ENCODE measurements at regions not wholly inside any gene's neighbourhood (a gene's known extent, or its start where the extent isn't known, plus 50 kb on each side); places are given as distances from the start of the nearest gene placed in this dataset.
"Not testable (repeated sequence)": the region's sequence is repeated elsewhere in the genome, so short reads cannot be mapped to it uniquely, and the experiment has no call there.

DNA sequence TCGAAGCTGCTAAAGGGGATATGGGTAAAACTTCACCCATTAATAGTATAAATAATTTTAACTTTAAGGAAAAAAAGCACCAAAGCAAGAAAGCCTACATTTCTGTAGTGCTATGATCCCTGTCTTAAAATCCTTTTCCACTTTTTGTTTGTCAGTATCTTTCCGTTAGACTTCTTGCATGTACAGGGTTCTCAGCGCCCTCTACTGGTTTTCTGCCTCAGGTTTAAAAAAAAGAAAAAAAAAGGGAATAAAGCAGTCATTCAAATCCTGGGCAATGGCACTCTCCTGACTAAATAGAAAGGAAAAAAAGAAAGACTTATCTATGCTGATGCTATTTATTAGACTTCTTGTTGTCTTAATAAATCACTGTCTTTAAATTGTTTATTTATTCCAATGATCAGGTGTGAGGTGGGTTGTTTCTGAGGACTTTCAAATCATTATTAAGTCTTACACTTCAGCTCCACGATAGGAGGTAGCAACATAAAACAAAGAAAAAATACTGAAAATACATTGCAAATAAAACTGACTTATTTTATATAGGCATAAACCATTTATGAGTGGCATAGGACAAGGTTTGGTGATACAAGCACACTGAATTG, 475.4 kb upstream of the NR5A2 start:
- in situ Hi-C loops (cut with HindIII; ENCODE audit: low sequenced_read_pairs), result no loop called here

DNA sequence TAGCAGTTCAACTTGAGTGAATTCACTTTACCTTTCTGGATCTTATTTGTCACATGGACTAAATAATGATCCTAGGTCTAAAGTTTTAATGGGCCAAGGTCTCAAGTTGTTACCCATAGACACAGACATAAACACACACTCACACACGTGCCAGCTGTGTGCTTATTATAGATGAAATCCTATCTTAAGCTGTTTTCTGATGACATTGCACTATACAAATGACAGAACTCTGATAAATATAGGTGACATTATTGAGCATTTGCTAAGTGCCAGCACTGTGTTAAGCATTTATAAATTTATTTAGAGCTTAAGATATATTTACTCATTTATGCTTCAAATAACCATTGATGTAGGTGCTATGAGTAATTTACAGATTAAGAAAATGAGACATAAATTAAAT, 474.4 kb upstream of the NR5A2 start:
- in situ Hi-C loops (cut with HindIII; ENCODE audit: low sequenced_read_pairs), result no loop called here

DNA sequence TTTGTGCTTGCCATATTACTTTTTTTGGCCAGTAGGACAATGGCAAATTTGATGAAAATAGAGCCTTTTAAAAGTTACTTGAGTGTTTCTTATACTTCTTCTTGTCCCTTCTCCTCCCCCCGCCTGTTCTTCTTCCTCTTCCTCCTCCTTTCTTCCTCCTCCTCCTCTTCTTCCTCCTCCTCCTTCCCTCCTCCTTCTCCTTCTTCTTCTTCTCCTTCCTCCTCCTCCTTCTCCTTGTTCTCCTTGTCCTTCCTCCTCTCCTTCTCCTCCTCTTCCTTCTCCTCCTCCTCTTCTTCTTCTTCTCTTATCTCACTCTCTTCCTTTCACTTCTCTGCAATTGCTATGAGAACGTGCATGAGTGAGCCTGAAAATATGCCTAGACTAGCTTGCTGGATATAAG, 466.2 kb upstream of the NR5A2 start:
- in situ Hi-C loops (cut with HindIII; ENCODE audit: low sequenced_read_pairs), result no loop called here

DNA sequence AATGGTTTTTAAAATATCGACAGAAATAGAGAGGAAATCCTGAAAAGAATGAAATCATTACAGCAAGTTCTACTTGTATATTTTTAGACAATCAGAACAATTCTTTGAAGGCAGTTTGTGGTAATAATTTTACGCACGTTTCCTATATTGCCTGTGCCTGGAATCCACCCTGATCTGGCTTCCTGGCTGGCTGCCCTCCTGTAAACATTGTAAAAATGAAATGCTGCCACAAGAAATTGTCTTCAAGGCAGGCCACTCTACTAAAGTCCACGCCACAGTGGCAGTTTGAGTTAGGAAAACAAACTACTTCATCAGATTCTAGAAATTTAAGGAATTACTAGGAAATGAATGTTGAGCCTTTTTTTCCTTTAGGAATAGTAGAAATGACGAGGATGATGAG, 454.5 kb upstream of the NR5A2 start:
- in situ Hi-C loops (cut with HindIII; ENCODE audit: low sequenced_read_pairs), result no loop called here

DNA sequence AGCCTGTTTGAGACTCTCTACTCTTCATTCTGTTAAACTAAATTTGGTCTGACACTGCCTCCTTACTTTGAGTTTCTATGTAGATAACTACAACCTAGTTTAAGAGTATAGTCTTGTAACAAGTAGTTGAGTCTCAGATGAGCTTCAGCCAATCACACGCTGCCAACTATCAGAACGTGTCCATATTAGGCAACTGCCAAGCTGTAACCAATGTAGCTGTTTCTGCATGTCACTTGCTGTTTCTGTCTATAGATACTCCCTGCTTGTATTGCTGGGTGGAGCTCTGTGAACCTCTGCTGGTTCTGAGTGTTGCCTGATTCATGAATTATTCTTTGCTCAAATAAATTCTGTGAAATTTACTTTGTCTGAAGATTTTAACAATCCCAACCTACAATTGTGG, 452.6 kb upstream of the NR5A2 start:
- in situ Hi-C loops (cut with HindIII; ENCODE audit: low sequenced_read_pairs), result no loop called here

DNA sequence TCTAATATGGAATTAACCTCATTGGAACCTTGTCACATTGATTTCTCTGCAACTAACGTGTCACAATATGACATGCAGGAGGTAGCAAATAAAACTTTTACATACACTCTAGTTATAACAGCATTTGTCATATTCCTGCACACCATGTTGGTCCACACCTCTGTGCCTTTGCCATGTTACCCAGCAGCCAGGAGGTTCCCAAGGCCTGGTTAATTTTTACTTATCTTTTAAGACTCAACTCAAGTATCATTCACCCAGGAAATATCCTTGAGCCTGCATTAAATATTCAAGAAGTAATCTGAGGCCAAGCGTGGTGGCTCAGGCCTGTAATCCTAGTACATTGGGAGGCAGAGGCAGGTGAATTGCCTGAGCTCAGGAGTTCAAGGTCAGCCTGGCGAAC, 447.2 kb upstream of the NR5A2 start:
- in situ Hi-C loops (cut with HindIII; ENCODE audit: low sequenced_read_pairs), result no loop called here

DNA sequence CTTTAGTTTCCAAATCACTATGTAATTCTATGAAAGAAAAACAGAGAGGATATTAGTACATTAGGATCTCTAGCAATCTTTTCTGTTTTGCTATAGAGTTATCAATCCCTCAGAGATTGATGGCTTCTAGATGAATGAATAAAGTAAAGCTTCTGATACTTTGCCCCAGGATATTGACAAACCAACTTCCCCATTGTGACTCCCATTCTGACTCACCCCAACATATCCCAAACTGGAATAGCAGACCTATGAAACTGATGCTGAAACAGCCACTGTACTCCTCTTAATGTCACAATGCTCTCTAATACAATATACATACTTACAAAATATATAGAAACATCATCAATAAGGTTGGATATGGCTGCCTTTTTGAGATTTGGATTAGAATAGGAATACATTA, 442.1 kb upstream of the NR5A2 start:
- in situ Hi-C loops (cut with HindIII; ENCODE audit: low sequenced_read_pairs), result no loop called here

DNA sequence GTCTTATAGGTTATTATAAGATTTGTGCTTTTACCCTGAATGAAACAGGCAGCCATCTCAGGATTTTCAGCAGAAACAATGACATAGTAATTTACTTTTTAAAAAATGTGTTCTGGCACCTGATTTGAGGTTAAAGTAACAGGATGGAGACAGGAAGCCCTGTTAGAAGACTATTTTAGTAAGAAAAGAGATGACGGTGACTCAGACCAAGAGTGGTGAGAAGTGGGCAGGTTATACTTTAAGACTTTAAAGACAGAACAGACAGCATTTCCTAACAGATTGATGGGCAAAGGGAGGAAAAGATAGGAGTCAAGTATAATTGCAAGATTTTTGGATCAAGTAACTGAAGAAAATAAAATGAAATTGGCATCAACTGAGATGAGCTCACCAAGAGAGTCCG, 436.8 kb upstream of the NR5A2 start:
- in situ Hi-C loops (cut with HindIII; ENCODE audit: low sequenced_read_pairs), result no loop called here

DNA sequence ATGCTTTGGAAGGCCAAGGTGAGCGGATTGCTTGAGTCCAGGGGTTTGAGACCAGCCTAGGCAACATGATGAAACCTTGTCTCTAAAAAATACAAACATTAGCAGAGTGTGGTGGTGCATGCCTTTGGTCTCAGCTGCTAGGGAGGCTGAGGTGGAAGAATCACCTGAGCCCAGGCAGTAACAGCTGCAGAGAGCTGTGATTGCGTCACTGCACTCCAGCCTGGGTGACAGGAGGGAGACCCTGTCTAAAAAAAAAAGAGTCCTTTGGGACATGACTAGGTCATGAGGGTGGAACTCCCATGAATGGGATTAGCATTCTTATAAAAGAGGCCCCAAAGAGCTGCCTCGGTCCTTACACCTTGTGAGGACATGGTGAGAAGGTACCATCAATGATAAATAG, 436.0 kb upstream of the NR5A2 start:
- in situ Hi-C loops (cut with HindIII; ENCODE audit: low sequenced_read_pairs), result no loop called here

DNA sequence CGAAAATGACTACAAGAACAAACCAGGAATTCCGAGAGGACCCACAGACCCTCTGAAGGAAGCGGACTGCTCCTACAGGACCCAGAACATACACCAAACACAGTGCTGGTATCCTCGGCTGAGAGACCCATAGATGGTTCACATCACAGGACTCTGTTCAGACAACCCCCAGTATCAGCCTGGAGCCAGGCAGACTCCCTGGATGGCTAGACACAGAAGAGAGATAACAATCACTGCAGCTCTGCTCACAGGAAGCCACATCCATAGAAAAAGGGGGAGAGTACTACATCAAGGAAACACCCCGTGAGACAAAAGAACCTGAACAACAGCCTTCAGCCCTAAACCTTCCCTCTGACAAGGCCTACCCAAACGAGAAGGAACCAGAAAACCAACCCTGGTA, 434.0 kb upstream of the NR5A2 start:
- in situ Hi-C loops (cut with HindIII; ENCODE audit: low sequenced_read_pairs), result no loop called here

DNA sequence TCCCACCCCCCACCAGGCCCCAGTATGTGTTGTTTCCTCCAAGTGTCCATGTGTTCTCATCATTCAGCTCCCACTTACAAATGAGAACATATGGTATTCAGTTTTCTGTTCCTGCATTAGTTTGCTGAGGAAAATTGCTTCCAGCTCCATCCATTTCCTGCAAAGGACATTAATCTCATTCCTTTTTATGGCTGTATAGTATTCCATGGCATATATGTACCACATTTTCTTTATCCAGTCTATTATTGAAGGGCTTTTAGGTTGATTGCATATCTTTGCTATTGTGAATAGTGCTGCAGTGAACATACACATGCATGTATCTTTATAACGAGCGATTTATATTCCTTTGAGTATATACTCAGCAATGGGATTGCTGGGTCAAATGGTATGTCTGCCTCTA, 431.1 kb upstream of the NR5A2 start:
- in situ Hi-C loops (cut with HindIII; ENCODE audit: low sequenced_read_pairs), result not testable (repeated sequence)

DNA sequence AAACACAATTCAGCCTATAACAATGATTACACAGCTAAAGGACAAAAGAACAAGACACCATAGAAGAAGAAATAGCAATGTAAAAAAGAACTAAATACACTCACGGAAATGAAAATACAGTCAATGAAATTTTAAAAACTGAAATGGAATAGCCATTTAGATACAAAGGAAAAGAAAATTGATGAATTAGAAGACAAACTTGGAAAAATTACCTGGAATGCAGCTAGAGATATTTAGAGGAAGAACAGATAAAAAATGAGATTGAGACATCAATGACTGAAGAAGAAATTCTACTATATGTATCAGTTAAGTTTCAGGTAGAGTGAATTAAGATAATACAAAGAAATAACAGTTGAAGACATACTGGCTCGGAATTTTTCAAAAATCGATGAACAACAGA, 430.4 kb upstream of the NR5A2 start:
- in situ Hi-C loops (cut with HindIII; ENCODE audit: low sequenced_read_pairs), result no loop called here

DNA sequence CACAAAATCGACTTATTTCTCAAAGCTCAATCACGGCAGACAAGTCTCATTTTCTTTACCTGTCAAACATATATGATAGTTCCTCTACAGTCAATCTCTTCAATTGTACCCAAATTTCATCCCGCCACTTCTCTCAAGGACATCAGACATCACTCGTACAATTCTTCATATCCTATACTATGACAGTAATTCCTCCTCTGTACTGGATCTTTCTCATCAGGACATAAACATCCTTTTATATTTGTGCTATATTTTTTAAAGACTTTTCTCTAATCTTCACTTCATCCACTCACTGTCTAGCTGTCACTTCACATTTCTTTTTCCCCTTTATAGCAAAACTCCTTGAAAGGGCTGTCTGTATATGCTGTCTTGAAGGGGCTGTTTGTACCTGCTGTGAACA, 419.1 kb upstream of the NR5A2 start:
- in situ Hi-C loops (cut with HindIII; ENCODE audit: low sequenced_read_pairs), result no loop called here

DNA sequence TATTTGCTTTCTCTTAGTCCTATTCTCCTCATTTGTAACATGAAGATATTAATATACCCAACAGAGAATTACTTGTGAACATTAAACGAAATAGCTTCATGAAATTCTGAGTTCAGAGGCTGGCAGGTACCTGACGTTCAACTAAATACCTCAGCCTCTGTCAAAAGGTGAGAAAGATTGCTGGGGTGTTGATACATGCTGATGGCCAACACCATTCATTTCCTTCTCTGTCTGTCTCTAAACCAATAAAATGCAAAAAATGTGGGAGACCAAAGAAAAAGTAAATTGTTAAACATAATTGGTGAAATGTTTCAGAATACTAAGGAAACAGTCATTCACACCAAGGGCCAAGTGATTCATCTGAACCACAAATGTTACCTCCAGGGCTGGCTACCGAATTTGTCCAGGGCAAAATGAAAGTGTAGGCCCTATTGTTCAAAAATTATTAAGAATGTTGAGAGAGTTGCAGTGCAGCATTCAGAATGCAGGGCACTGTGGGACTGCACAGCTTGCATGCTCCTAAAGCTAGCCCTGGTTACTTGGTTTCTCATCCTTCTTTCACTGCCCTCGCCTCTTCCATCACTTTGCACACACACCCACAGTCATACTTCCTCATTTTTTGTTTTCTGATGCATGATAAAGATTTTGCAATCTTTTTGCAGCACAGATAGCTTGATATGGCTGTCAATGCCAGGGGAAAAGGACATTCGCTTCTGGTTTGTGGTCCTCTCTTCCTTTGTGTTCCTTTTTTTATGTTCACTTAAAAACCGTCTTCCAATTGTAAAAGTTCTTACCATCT, 414.3 kb upstream of the NR5A2 start:
- in situ Hi-C loops (cut with HindIII; ENCODE audit: low sequenced_read_pairs), result no loop called here

DNA sequence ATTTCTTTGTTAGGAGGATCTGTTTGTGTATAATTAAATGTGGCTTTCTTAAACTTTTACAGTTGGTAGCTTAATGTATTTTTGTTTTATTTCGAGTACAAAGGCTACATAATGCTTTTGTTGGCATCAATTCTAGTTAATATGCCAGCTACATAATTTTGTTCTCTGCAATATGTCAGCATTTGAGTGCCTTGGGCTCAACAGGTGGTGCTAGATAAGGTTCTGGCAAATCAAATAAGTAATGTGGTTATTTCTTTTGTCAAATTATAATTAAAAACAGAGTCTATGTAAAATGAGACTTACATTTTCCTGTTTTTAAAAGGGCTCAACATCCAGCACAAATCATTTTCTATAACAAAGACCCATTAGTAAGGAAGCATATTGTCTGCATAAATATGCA, 410.6 kb upstream of the NR5A2 start:
- in situ Hi-C loops (cut with HindIII; ENCODE audit: low sequenced_read_pairs), result no loop called here

DNA sequence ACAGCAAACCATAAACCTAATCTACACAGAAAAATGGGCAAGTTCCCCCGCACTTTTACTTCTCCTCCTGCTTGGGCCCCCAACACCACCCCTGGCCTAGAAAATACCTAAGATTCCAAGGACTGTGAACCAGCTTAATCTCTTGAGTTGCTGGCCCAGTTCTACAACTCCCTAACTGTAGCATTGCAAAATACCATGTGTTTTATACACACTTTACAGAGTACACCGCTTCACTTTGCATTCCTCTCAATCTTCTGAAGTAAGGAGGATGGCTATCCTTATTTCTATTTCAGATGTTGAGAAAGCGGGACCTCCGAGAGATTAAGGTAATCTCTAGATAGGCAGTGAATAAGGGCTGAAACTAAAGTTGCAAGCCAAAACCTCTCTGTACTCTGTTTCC, 408.3 kb upstream of the NR5A2 start:
- in situ Hi-C loops (cut with HindIII; ENCODE audit: low sequenced_read_pairs), result no loop called here

DNA sequence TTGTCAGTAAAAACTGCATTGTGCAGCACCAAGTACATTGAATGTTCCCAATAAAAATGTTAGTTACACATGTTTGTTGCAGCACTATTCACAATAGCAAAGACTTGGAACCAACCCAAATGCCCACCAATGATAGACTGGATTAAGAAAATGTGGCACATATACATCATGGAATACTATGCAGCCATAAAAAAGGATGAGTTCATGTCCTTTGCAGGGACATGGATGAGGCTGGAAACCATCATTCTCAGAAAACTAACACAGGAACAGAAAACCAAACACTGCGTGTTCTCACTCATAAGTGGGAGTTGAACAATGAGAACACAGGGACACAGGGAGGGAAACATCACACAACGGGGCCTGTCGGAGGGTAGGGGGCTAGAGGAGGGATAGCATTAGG, 401.3 kb upstream of the NR5A2 start:
- in situ Hi-C loops (cut with HindIII; ENCODE audit: low sequenced_read_pairs), result not testable (repeated sequence)

DNA sequence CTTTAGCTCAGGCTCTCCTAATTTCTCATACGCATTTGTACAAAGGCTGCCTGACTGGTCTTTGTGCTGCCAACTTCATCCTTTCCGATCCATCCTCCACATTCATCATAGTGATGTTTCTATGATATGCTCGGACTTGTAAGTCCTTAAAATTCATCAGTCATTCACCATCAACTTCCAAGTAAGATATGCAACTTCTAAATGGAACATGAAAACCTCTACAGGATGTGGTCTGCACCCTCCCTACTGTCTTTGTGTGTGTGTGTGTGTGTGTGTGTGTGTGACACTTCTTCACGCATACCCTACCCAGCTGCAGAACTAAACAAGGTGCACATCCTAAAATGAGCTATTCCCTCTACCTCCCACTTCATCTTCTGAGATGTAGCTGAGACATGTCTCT, 397.9 kb upstream of the NR5A2 start:
- in situ Hi-C loops (cut with HindIII; ENCODE audit: low sequenced_read_pairs), result no loop called here

DNA sequence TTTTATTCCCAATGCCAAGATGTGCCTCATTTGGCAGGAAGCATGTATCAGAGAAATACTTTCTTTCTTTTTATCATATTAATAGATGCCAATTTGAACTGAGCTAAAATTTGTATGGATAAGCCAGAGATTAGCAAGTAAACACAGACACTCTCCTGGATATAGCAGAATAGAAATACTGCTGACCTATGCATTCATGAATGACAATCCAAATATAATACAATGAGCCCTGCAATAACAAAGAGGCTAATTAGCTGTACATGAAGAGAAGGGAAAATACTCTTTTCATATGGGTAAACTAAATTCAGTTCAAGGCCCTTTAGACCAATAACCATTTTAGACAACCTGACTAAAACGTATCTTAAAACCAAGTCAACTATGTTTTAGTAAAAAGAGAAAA, 388.1 kb upstream of the NR5A2 start:
- in situ Hi-C loops (cut with HindIII; ENCODE audit: low sequenced_read_pairs), result no loop called here

DNA sequence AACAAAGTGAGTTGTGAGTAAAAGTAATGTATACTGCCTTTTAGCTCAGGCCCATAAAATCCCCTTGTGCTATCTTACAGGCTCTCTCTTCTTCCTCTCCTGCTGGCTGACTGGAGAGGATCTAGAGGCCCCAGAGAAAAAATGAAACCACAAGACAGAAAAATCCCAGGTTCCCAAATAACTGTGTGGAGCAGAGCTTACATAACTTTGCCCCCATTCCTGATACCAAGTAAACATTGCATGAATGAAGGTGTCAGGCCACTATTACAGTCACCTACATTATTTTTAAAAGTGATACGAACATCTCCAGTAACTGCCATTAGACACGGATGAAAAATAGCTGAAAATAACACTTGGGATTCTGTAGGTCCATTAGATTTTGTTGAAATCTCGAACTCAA, 386.0 kb upstream of the NR5A2 start:
- in situ Hi-C loops (cut with HindIII; ENCODE audit: low sequenced_read_pairs), result no loop called here

DNA sequence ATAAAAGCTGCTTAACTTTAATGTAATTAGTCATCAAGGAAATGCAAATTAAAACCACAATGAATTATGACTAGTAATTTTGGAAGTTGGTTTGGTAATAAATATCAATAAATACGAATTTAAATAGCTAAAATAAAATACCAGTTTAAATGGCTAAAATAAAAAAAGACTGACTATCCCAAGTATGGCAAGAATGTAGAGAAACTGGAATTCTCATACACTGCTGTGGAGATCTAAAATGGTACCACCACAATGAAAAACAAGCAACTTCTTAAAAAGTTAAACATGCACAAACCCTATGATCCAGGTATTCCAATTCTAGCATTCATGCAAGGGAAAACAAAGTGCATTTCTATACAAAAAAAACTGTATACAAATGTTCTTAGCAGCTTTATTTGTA, 382.6 kb upstream of the NR5A2 start:
- in situ Hi-C loops (cut with HindIII; ENCODE audit: low sequenced_read_pairs), result no loop called here

DNA sequence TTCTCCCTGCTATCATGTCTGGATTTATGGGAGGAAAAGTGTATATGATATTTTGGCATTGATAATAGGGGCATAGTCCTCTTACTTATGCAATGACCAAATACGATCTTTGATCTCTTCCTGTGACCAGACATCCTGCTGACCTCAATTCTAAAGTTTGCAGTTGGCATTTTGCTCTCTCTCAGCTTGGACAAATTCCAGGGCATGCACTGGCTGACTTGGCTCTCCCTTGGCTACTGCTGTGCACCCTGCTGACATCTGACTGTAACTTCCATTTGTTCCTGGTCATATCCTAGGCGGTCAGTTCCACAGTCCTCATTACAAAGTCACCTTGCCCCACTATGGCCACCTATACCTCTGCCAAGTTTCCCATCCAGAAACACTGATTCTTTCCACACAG, 380.7 kb upstream of the NR5A2 start:
- in situ Hi-C loops (cut with HindIII; ENCODE audit: low sequenced_read_pairs), result no loop called here

DNA sequence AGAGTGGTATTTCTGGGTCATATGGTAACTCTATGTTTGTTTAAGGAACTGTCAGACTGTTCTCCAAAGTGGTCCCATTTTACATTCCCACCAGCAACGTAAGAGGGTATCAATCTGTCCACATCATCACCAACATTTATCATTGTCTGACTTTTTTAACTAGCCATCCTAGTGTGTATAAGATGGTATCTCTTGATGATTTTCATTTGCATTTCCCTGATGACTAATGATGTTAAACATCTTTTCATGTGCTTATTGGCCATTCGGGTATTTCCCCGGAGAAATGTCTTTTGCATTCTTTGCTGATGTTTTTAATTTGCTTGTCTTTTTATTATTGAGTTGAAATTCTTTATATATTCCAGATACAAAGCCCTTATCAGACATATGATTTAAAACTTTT, 370.1 kb upstream of the NR5A2 start:
- in situ Hi-C loops (cut with HindIII; ENCODE audit: low sequenced_read_pairs), result no loop called here
